ENCODE measurements at regions not wholly inside any gene's neighbourhood (a gene's known extent, or its start where the extent isn't known, plus 50 kb on each side); places are given as distances from the start of the nearest gene placed in this dataset.
"Not testable (repeated sequence)": the region's sequence is repeated elsewhere in the genome, so short reads cannot be mapped to it uniquely, and the experiment has no call there.

- no peak for DNase-seq
These were observed 1585.6 kb downstream of the EFNA5 start for GRCh38 chr5:106085136-106085535.

- no peak for DNase-seq
These were observed 1590.2 kb downstream of the EFNA5 start for GRCh38 chr5:106080535-106080934.

- no peak for DNase-seq
These were observed 1594.1 kb downstream of the EFNA5 start for GRCh38 chr5:106076655-106077054.

- DNase-seq = no peak
These were observed 1598.5 kb downstream of the EFNA5 start for GRCh38 chr5:106072208-106072607.

GRCh38 chr5:106047341-106047740, 1623.4 kb downstream of the EFNA5 start:
- DNase-seq = no peak

- not testable (repeated sequence) for DNase-seq
These were observed 1638.7 kb downstream of the EFNA5 start for GRCh38 chr5:106032069-106032468.

GRCh38 chr5:106028314-106028713, 1642.4 kb downstream of the EFNA5 start:
- no peak for DNase-seq

- DNase-seq = no peak
These were observed 1649.8 kb downstream of the EFNA5 start for GRCh38 chr5:106020894-106021293.

- DNase-seq = no peak
These were observed 1651.5 kb downstream of the EFNA5 start for GRCh38 chr5:106019261-106019660.

- DNase-seq = no peak
These were observed 1653.4 kb downstream of the EFNA5 start for GRCh38 chr5:106017243-106017857.

GRCh38 chr5:106014262-106014661, 1656.5 kb downstream of the EFNA5 start:
- no peak for DNase-seq

- no peak for DNase-seq
These were observed 1664.5 kb downstream of the EFNA5 start for GRCh38 chr5:106006242-106006641.

GRCh38 chr5:105998991-105999390, 1671.7 kb downstream of the EFNA5 start:
- DNase-seq = not testable (repeated sequence)

- no peak for DNase-seq
These were observed 1677.7 kb downstream of the EFNA5 start for GRCh38 chr5:105993027-105993426.

- no peak for DNase-seq
These were observed 1688.2 kb downstream of the EFNA5 start for GRCh38 chr5:105982526-105982925.

- no peak for DNase-seq
These were observed 1692.7 kb downstream of the EFNA5 start for GRCh38 chr5:105978011-105978410.

GRCh38 chr5:105977163-105977562, 1693.6 kb downstream of the EFNA5 start:
- no peak for DNase-seq

GRCh38 chr5:105970919-105971318, 1699.8 kb downstream of the EFNA5 start:
- no peak for DNase-seq

- no peak for DNase-seq
These were observed 1701.8 kb downstream of the EFNA5 start for GRCh38 chr5:105968981-105969380.

- no peak for DNase-seq
These were observed 1707.0 kb downstream of the EFNA5 start for GRCh38 chr5:105963696-105964255.

- DNase-seq = no peak
These were observed 1709.2 kb downstream of the EFNA5 start for GRCh38 chr5:105961572-105961971.

- no peak for DNase-seq
These were observed 1714.1 kb downstream of the EFNA5 start for GRCh38 chr5:105956456-105957196.

GRCh38 chr5:105954341-105954740, 1716.4 kb downstream of the EFNA5 start:
- DNase-seq = no peak

- DNase-seq = no peak
These were observed 1717.1 kb downstream of the EFNA5 start for GRCh38 chr5:105953616-105954015.

Measured in CD4-positive, alpha-beta T cell treated with Interleukin-17A for 1 hour (primary cell).